COLO829 (cell line): ENCODE measurements at regions not wholly inside any gene's neighbourhood (a gene's known extent, or its start where the extent isn't known, plus 50 kb on each side); places are given as distances from the start of the nearest gene placed in this dataset.
A peak's percentile ranks its signal among the peaks of the same experiment; 100 is the strongest.
"Not testable (repeated sequence)": the region's sequence is repeated elsewhere in the genome, so short reads cannot be mapped to it uniquely, and the experiment has no call there.

Experiments
- DNase-seq: peaks from one replicate; pipeline ENCODE4 v3.0.0; 2012; ENCODE audit warnings: low spot score

DNA sequence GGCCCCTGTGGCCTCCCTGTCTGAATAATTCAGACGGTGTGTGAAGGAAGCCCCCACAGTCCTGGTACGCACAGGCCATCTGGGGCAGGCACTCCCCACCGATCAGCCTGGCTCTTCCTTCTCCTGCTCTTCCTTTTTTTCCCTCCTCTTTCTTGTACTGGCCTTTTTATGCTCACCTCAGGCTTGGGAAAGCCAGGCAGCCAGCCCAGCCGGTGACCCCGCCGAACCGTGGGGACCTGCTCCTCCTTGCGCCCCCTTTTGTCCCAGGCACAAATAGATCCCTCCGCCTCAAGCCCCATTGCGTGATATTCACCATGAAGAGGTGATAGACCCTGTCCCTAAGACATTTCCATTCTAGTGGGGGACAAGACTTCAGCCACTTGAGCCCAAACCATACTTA is 80.2 kb upstream of the BRD7 start:
- no peak for DNase-seq

- no peak for DNase-seq
These were observed 79.7 kb upstream of the BRD7 start for GRCh38 chr16:50448522-50448921.

GRCh38 chr16:50447386-50447785 is 78.6 kb upstream of the BRD7 start:
- not testable (repeated sequence) for DNase-seq

- DNase-seq = no peak
These were observed 78.1 kb upstream of the BRD7 start for GRCh38 chr16:50446861-50447260.

- DNase-seq = peak; percentile 21
These were observed 77.1 kb upstream of the BRD7 start for GRCh38 chr16:50445621-50446555.

DNA sequence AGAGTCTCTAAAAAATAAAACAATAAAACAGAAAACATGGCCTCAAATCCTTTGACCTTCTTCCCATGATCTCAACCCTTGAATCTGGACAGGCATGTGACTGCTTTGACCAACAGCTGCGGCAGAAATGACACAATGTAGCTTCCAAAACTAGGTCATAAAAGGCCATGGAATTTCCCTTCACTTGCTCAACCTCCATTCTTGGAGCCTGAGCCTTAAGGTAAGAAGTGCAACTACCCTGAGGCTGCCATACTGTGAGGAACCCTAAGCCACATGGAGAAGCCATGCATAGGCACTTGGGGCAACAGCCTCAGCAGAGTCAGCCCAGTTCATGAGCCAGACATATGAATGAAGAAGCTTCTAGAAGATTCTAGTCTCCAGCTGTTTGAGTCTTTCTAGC is 75.7 kb upstream of the BRD7 start:
- no peak for DNase-seq

GRCh38 chr16:50442221-50442620 is 73.4 kb upstream of the BRD7 start:
- no peak for DNase-seq

DNA sequence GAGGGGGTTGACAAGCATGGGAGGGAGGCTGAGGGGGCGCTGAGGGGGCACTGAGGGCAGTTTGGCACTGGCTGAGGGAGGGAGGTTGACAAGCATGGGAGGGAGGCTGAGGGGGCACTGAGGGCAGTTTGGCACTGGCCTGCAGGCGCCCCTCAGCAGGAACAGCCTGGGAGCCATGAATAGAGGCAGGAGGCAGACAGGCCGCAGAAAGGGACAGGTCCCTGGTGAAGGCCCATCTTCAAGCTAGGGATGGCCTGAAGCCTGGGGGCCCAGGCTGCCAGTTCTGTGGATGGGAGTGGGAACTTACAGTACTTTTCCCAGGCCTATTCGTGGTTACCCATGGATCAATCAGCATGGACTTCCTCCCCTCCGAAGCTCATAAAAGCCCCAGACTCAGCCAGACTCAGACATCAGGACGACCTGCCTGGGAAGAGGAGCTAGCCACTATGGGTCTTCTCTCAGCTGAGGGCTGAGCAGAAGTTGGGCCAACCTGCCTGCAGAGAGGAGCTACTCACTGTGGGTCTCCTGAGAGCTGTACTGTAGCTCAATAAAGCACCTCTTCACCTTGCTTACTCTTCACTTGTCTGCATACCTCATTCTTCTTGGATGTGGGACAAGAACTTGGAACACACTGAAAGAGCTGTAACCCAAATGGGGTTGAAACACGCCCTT is 72.8 kb upstream of the BRD7 start:
- no peak for DNase-seq

DNA sequence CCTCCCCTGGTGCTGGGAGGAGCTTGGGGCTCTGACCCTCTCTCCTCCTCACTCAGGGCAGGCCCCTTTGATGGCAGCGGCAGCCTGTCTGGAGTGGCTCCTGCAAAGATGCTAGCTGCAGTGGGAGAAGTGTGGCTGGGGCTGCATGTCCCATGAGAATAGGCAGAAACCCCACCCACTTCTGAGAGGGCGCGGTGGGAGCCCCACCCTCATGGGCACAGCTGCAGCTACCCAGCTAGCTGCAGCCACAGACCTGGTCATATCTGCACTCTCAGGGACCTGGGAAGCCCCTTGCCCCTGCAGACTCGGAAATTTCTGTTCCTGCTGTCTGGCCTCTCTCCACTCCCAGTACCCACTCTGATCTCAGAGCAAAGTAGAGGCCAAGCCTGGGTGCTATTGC is 72.2 kb upstream of the BRD7 start:
- no peak for DNase-seq

GRCh38 chr16:50440531-50440930 is 71.7 kb upstream of the BRD7 start:
- DNase-seq = no peak

- DNase-seq = no peak
These were observed 69.1 kb upstream of the BRD7 start for GRCh38 chr16:50437769-50438437.

DNA sequence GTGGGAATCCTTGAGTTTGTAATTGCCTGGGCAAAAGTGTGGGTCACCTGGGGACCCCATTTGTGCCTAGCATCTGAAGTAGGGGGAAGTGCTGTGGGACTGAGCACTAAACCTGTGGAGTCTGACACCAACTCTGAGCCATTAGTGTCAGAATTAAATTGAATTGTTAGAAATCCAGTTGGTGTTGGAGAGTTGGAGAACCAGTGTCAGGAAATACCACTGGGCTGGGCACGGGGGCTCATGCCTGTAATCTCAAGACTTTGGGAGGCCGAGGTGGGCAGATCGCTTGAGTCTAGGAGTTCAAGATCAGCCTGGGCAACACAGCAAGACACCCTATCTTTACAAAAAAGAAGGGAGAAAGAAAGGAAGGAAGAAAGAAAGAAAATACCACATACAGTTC is 67.5 kb upstream of the BRD7 start:
- DNase-seq = no peak

- DNase-seq = peak; percentile 51
These were observed 66.2 kb upstream of the BRD7 start for GRCh38 chr16:50434872-50435478.

- no peak for DNase-seq
These were observed 61.3 kb upstream of the BRD7 start for GRCh38 chr16:50430076-50430475.

- DNase-seq = no peak
These were observed 60.0 kb upstream of the BRD7 start for GRCh38 chr16:50428742-50429141.

- DNase-seq = no peak
These were observed 59.3 kb upstream of the BRD7 start for GRCh38 chr16:50428116-50428515.

DNA sequence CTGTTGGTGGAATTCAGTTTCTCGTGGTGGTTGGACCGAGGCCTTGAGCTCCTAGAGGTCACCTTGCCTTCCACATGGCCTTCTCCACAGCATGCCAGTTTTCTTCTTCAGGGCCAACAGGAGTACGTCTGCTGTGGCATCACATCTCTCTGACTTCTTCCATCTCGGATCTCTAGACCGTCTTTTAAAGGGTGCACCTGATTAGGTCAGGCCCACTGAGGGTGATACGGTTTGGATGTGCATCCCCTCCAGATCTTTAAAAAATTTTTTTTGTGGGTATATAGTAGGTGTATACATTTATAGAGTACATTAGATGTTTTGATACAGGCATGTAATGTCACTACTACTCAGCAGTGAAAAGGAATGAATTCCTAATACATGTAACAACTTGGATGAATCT is 58.3 kb upstream of the BRD7 start:
- DNase-seq = no peak

DNA sequence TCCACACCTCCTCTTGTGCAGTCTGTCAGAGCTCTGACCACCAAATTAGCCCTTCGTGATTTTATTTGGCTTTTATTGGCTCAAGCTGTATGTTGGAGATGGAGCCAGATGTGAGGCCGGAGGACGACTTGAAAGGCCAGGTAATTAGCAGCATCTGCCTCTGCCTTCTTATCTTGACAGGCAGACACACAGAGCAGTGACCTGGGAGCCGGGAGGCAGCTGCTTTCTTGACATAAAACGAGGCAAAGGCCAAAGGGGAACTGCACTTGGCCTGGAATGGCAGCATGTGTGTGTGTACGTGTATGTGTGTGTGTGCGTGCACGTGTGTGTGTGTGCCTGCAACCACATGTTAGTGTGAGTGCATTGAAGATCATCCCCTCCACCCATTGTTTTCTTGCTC is 56.9 kb upstream of the BRD7 start:
- no peak for DNase-seq

- no peak for DNase-seq
These were observed 56.3 kb upstream of the BRD7 start for GRCh38 chr16:50425044-50425443.

GRCh38 chr16:50422926-50423325 is 54.1 kb upstream of the BRD7 start:
- DNase-seq = no peak

DNA sequence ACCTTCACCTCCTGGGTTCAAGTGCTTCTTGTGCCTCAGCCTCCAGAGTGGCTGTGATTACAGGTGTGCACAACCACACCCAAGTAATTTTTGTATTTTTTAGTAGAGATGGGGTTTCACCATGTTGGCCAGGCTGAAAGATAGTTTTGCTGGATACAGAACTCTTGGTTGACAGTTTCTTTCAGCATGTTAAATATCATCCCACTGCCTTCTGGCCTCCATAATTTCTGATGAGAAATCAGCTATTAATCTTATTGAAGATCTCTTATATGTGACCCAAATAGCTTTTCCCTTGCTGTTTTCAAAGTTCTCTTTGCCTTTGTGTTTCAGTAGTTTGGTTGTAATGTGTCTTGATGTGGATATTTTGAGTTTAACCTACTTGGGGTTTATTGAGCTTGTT is 50.3 kb upstream of the BRD7 start:
- no peak for DNase-seq
